ENCODE measurements at regions not wholly inside any gene's neighbourhood (a gene's known extent, or its start where the extent isn't known, plus 50 kb on each side); places are given as distances from the start of the nearest gene placed in this dataset.

GRCh38 chr6:168834042-168834587, 393.1 kb downstream of the SMOC2 start:
- H4K20me1 ChIP-seq (ENCODE audit: insufficient read depth), result no peaks in the 10 kb centered on the region
- no peaks in the 10 kb centered on the region for H3K27me3 ChIP-seq (ENCODE audit: insufficient read depth, low read depth)
- H3K79me2 ChIP-seq (ENCODE audit: insufficient read depth, low read depth), result no peaks in the 10 kb centered on the region
- H3K4me2 ChIP-seq, result no peak overlapping the region
- no peaks in the 10 kb centered on the region for H3K4me1 ChIP-seq (ENCODE audit: low read depth, poor library complexity, severe bottlenecking)
- no peak overlapping the region for H3K4me3 ChIP-seq (IDR thresholded peaks at IDR 0.05; ENCODE audit: insufficient read depth, low read depth, low read length)
- H3K27ac ChIP-seq, result no peak overlapping the region
- H3K9ac ChIP-seq, result no peak overlapping the region
- no peaks in the 10 kb centered on the region for H3K36me3 ChIP-seq (ENCODE audit: insufficient read depth)
- no peak overlapping the region for H2AFZ ChIP-seq (ENCODE audit: low read depth)
- TF ChIP-seq CTCF (conservative IDR thresholded peaks at IDR 0.05; ENCODE audit: low read depth, low read length), result no peak

GRCh38 chr6:168828800-168829199, 387.8 kb downstream of the SMOC2 start:
- TF ChIP-seq CTCF (conservative IDR thresholded peaks at IDR 0.05; ENCODE audit: low read depth, low read length), result no peak
- no peak overlapping the region for H3K27ac ChIP-seq
- H3K9ac ChIP-seq, result no peak overlapping the region
- H3K4me2 ChIP-seq, result no peak overlapping the region
- H3K27me3 ChIP-seq (ENCODE audit: insufficient read depth, low read depth), result no peaks in the 10 kb centered on the region
- no peaks in the 10 kb centered on the region for H3K79me2 ChIP-seq (ENCODE audit: insufficient read depth, low read depth)
- H4K20me1 ChIP-seq (ENCODE audit: insufficient read depth), result no peaks in the 10 kb centered on the region
- H2AFZ ChIP-seq (ENCODE audit: low read depth), result no peak overlapping the region
- no peak overlapping the region for H3K4me3 ChIP-seq (IDR thresholded peaks at IDR 0.05; ENCODE audit: insufficient read depth, low read depth, low read length)
- H3K36me3 ChIP-seq (ENCODE audit: insufficient read depth), result no peaks in the 10 kb centered on the region
- H3K4me1 ChIP-seq (ENCODE audit: low read depth, poor library complexity, severe bottlenecking), result no peaks in the 10 kb centered on the region

- Histone ChIP-seq H4K20me1 (ENCODE audit: insufficient read depth) (no peaks in the 10 kb centered on the region), H3K79me2 (ENCODE audit: insufficient read depth, low read depth) (no peaks in the 10 kb centered on the region), H3K4me3 (IDR thresholded peaks at IDR 0.05; ENCODE audit: insufficient read depth, low read depth, low read length) (no peak overlapping the region), H3K9ac (no peak overlapping the region), H3K4me1 (ENCODE audit: low read depth, poor library complexity, severe bottlenecking) (no peaks in the 10 kb centered on the region), H3K27me3 (ENCODE audit: insufficient read depth, low read depth) (no peaks in the 10 kb centered on the region), H2AFZ (ENCODE audit: low read depth) (no peak overlapping the region), H3K36me3 (ENCODE audit: insufficient read depth) (no peaks in the 10 kb centered on the region), H3K27ac (no peak overlapping the region), H3K4me2 (no peak overlapping the region)
- no peak for TF ChIP-seq CTCF (conservative IDR thresholded peaks at IDR 0.05; ENCODE audit: low read depth, low read length)
Observed at GRCh38 chr6:168828035-168828434, 387.1 kb downstream of the SMOC2 start.

GRCh38 chr6:168827586-168827871, 386.5 kb downstream of the SMOC2 start:
- H3K4me2 ChIP-seq, result no peak overlapping the region
- H4K20me1 ChIP-seq (ENCODE audit: insufficient read depth), result no peaks in the 10 kb centered on the region
- no peak overlapping the region for H3K4me3 ChIP-seq (IDR thresholded peaks at IDR 0.05; ENCODE audit: insufficient read depth, low read depth, low read length)
- no peaks in the 10 kb centered on the region for H3K27me3 ChIP-seq (ENCODE audit: insufficient read depth, low read depth)
- TF ChIP-seq CTCF (conservative IDR thresholded peaks at IDR 0.05; ENCODE audit: low read depth, low read length), result no peak
- no peaks in the 10 kb centered on the region for H3K4me1 ChIP-seq (ENCODE audit: low read depth, poor library complexity, severe bottlenecking)
- H3K27ac ChIP-seq, result no peak overlapping the region
- H2AFZ ChIP-seq (ENCODE audit: low read depth), result no peak overlapping the region
- no peaks in the 10 kb centered on the region for H3K79me2 ChIP-seq (ENCODE audit: insufficient read depth, low read depth)
- H3K36me3 ChIP-seq (ENCODE audit: insufficient read depth), result no peaks in the 10 kb centered on the region
- no peak overlapping the region for H3K9ac ChIP-seq
